SK-N-SH (cell line): ENCODE measurements at regions not wholly inside any gene's neighbourhood (a gene's known extent, or its start where the extent isn't known, plus 50 kb on each side); places are given as distances from the start of the nearest gene placed in this dataset.

ENCODE experiments used
- EP300 ChIP-seq, 2 experiments: IDR thresholded peaks; 2 replicates each; pipeline versions ENCODE4 v1.4.0 to v1.6.1; 2012; ENCODE audit warnings: borderline replicate concordance in 1 of 2, low read depth in 1 of 2, low read length in 1 of 2
- FOXM1 ChIP-seq: IDR thresholded peaks from 2 replicates; pipeline ENCODE4 v1.4.0; 2012; ENCODE audit warnings: low read depth, mild to moderate bottlenecking
- MAX ChIP-seq: IDR thresholded peaks from 2 replicates; pipeline ENCODE4 v1.4.0; 2012; ENCODE audit warnings: low read depth
- NFIC ChIP-seq: IDR thresholded peaks from 2 replicates; pipeline ENCODE4 v1.4.0; 2012; ENCODE audit warnings: borderline replicate concordance
- POLR2AphosphoS5 ChIP-seq: IDR thresholded peaks from 2 replicates; pipeline ENCODE4 v1.6.1; 2012; ENCODE audit warnings: low read depth, low read length
- TAF1 ChIP-seq: IDR thresholded peaks from 2 replicates; pipeline ENCODE4 v1.6.1; 2012; ENCODE audit warnings: low read depth, mild to moderate bottlenecking, low read length, moderate library complexity, borderline replicate concordance
- TCF12 ChIP-seq: IDR thresholded peaks from 2 replicates; pipeline ENCODE4 v1.4.0; 2012
- TEAD4 ChIP-seq: IDR thresholded peaks from 2 replicates; pipeline ENCODE4 v1.4.0; 2012; ENCODE audit warnings: mild to moderate bottlenecking, borderline replicate concordance; ENCODE audit not compliant: insufficient read depth
- YY1 ChIP-seq: IDR thresholded peaks from 2 replicates; pipeline ENCODE4 v1.4.0; 2012; ENCODE audit warnings: low read depth, mild to moderate bottlenecking
- TF ChIP-seq, protein P1 (sequence below): fragments of 200-600 bp; sonication (generic); IDR thresholded peaks from 2 replicates; pipeline ENCODE4 v1.6.1; 2017; ENCODE audit warnings: antibody characterized with exemption, mild to moderate bottlenecking, moderate library complexity
- TF ChIP-seq, protein P2 (sequence below): IDR thresholded peaks from 2 replicates; pipeline ENCODE4 v1.6.1; 2012; ENCODE audit warnings: mild to moderate bottlenecking, low read depth, low read length, moderate library complexity
- TF ChIP-seq, protein P3 (sequence below): fragments of 150-350 bp; IDR thresholded peaks from 2 replicates; pipeline ENCODE4 v1.6.1; 2016; ENCODE audit warnings: mild to moderate bottlenecking, low read depth, low read length

DNA sequence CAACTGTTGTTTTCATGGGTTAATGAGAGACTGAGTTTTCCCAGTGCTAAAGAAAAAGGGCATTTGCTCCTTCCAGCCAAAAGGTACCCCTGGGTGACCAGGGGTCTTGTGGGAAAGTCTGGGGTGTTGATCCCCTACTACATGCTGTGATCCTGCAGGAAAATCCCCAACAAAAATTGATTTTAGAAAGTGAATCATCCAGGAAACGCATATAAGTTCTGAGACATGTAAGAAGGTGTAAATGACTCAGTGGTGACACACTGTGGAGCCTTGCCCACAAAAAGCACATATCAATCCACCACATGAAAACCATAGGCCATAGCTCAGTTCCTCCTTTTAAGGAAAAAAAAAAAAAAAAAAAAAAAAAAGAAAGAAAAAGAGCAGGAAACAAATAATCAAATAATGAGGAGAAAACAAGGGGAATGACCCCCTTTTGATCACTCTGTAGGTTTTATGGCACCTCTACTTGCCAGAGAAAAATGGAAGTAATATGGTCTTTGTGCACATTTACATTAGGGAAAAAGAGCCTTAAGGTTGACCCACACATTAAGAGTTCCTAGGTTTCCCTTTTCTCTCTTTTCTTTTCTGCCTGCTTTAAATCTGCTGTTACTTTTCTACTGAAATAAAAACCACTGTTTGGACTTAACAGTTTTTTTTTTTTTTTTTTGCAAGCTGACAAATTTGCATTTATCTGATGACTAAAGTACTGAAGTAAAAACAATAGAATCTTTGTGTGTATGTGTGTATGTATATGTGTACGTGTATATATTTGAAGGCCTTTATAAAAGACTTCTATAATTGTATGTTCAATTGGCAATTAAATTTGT lies 386.0 kb downstream of the KIF20B start:
- TF ChIP-seq TEAD4 (no peak), TCF12 (no peak), TAF1 (no peak), YY1 (no peak), EP300 (IDR thresholded peaks at IDR 0.05; ENCODE audit: borderline replicate concordance in 1 of 2, low read depth in 1 of 2, low read length in 1 of 2) (no peak), POLR2AphosphoS5 (no peak), NFIC (no peak), FOXM1 (no peak), MAX (no peak)
- TF ChIP-seq, protein P1, sequence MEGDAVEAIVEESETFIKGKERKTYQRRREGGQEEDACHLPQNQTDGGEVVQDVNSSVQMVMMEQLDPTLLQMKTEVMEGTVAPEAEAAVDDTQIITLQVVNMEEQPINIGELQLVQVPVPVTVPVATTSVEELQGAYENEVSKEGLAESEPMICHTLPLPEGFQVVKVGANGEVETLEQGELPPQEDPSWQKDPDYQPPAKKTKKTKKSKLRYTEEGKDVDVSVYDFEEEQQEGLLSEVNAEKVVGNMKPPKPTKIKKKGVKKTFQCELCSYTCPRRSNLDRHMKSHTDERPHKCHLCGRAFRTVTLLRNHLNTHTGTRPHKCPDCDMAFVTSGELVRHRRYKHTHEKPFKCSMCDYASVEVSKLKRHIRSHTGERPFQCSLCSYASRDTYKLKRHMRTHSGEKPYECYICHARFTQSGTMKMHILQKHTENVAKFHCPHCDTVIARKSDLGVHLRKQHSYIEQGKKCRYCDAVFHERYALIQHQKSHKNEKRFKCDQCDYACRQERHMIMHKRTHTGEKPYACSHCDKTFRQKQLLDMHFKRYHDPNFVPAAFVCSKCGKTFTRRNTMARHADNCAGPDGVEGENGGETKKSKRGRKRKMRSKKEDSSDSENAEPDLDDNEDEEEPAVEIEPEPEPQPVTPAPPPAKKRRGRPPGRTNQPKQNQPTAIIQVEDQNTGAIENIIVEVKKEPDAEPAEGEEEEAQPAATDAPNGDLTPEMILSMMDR = no peak
- TF ChIP-seq, protein P2, sequence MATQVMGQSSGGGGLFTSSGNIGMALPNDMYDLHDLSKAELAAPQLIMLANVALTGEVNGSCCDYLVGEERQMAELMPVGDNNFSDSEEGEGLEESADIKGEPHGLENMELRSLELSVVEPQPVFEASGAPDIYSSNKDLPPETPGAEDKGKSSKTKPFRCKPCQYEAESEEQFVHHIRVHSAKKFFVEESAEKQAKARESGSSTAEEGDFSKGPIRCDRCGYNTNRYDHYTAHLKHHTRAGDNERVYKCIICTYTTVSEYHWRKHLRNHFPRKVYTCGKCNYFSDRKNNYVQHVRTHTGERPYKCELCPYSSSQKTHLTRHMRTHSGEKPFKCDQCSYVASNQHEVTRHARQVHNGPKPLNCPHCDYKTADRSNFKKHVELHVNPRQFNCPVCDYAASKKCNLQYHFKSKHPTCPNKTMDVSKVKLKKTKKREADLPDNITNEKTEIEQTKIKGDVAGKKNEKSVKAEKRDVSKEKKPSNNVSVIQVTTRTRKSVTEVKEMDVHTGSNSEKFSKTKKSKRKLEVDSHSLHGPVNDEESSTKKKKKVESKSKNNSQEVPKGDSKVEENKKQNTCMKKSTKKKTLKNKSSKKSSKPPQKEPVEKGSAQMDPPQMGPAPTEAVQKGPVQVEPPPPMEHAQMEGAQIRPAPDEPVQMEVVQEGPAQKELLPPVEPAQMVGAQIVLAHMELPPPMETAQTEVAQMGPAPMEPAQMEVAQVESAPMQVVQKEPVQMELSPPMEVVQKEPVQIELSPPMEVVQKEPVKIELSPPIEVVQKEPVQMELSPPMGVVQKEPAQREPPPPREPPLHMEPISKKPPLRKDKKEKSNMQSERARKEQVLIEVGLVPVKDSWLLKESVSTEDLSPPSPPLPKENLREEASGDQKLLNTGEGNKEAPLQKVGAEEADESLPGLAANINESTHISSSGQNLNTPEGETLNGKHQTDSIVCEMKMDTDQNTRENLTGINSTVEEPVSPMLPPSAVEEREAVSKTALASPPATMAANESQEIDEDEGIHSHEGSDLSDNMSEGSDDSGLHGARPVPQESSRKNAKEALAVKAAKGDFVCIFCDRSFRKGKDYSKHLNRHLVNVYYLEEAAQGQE = no peak
- TF ChIP-seq, protein P3, sequence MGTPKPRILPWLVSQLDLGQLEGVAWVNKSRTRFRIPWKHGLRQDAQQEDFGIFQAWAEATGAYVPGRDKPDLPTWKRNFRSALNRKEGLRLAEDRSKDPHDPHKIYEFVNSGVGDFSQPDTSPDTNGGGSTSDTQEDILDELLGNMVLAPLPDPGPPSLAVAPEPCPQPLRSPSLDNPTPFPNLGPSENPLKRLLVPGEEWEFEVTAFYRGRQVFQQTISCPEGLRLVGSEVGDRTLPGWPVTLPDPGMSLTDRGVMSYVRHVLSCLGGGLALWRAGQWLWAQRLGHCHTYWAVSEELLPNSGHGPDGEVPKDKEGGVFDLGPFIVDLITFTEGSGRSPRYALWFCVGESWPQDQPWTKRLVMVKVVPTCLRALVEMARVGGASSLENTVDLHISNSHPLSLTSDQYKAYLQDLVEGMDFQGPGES = no peak
